CD4-positive, alpha-beta T cell (primary cell): ENCODE measurements at regions not wholly inside any gene's neighbourhood (a gene's known extent, or its start where the extent isn't known, plus 50 kb on each side); places are given as distances from the start of the nearest gene placed in this dataset.

Source experiments
- ATAC-seq: fragments of 200-7000 bp; cut with Tn5 transposase; one replicate; pipeline ENCODE4 v1.10.0; 2022; ENCODE audit warnings: mild to moderate bottlenecking; ENCODE audit not compliant: poor library complexity
- CTCF ChIA-PET: fragments of 350-600 bp; sonication (Branson Sonifier 250); formaldehyde crosslinking; loops from one replicate; lab custom pipeline; 2021; ENCODE audit warnings: antibody characterized with exemption, inconsistent platforms; lab: Charles Lee
- POLR2A ChIA-PET: fragments of 350-600 bp; sonication (Branson Sonifier 250); formaldehyde crosslinking; loops from one replicate; lab custom pipeline; 2021; ENCODE audit warnings: antibody characterized with exemption, inconsistent platforms; lab: Charles Lee
- DNase-seq, 14 experiments: peaks; one replicate each; pipeline ENCODE4 v3.0.0-alpha.2; 2013 to 2020; ENCODE audit warnings: mixed read lengths in 2 of 14
- H3K27ac ChIP-seq, 2 donors: one replicate each; pipeline versions ENCODE4 v1.5.1 to v1.7.0; 2013; ENCODE audit warnings: low read length in 2 of 2, low read depth in 1 of 2, mild to moderate bottlenecking in 1 of 2
- H3K27me3 ChIP-seq, 2 experiments: 1 replicate in 1 of 2; 2 replicates in 1 of 2; pipeline versions ENCODE4 v1.6.1 to v1.7.0; 2013; ENCODE audit warnings: low read length in 2 of 2, control low read depth in 1 of 2, mild to moderate bottlenecking in 1 of 2, moderate library complexity in 1 of 2; ENCODE audit not compliant: insufficient read depth in 2 of 2, control insufficient read depth in 1 of 2
- H3K36me3 ChIP-seq: one replicate; pipeline ENCODE4 v1.6.1; 2013; ENCODE audit warnings: low read length, control low read depth; ENCODE audit not compliant: insufficient read depth
- H3K4me1 ChIP-seq: one replicate; pipeline ENCODE4 v1.6.1; 2013; ENCODE audit warnings: low read length, control low read depth; ENCODE audit not compliant: insufficient read depth
- H3K4me3 ChIP-seq: one replicate; pipeline ENCODE4 v1.5.1; 2013; ENCODE audit warnings: mild to moderate bottlenecking, low read length, moderate library complexity
- H3K9me3 ChIP-seq, 2 experiments: 1 replicate in 1 of 2; 2 replicates in 1 of 2; pipeline versions ENCODE4 v1.6.1 to v1.7.0; 2013; ENCODE audit warnings: low read length in 2 of 2, mild to moderate bottlenecking in 2 of 2, control low read depth in 1 of 2, moderate library complexity in 1 of 2; ENCODE audit not compliant: control insufficient read depth in 1 of 2, insufficient read depth in 1 of 2
- H3K27ac Mint-ChIP-seq: one replicate; pipeline ENCODE4 v1.8.0; 2020; ENCODE audit warnings: mixed read lengths
- H3K27me3 Mint-ChIP-seq: one replicate; pipeline ENCODE4 v1.8.0; 2021; ENCODE audit warnings: mixed read lengths
- H3K36me3 Mint-ChIP-seq: one replicate; pipeline ENCODE4 v1.8.0; 2021; ENCODE audit warnings: low read depth, mixed read lengths
- H3K4me1 Mint-ChIP-seq: one replicate; pipeline ENCODE4 v1.8.0; 2021; ENCODE audit warnings: low read depth, mixed read lengths
- H3K4me3 Mint-ChIP-seq: one replicate; pipeline ENCODE4 v1.8.0; 2020; ENCODE audit warnings: mild to moderate bottlenecking, mixed read lengths
- H3K9me3 Mint-ChIP-seq: one replicate; pipeline ENCODE4 v1.8.0; 2020; ENCODE audit warnings: mixed read lengths
- intact Hi-C, 2 experiments: fragments of 100-400 bp; cut with DNase I in 1 of 2; cut with micrococcal nuclease in 1 of 2; formaldehyde crosslinking; loops; one replicate each; pipeline versions ENCODE4 v1.15.1 to v1.9.0; 2023 to 2025; cut with DNase I, micrococcal nuclease
- TF ChIP-seq, protein P1 (sequence below): fragments of 200-600 bp; IDR thresholded peaks from one replicate; pipeline ENCODE4 v1.8.0; 2022; ENCODE audit warnings: antibody characterized with exemption, mild to moderate bottlenecking

DNA sequence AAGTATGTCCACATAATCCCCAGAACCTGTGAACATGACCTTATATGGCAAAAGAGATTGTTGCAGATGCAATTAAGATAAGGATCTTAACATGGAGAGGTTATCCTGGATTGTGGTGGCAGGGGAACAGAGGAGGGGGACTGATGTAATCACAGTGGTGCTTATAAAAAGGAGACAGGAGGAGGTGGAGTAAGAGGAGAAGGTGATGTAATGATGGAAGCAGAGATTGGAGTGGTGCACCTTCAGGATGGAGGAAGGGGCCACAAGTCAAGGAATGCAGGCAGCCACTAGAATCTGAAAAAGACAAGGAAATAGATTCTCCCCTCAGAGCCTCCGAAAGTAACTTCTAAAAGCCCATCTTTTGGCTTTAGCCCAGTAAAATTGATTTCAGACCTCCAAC, 388.4 kb downstream of the BCOR start:
- POLR2A ChIA-PET: no interaction called here
- Mint-ChIP-seq H3K4me3 (no peak overlapping the region), H3K36me3 (no peaks in the 10 kb centered on the region), H3K27me3 (no peaks in the 10 kb centered on the region), H3K9me3 (no peaks in the 10 kb centered on the region), H3K27ac (no peak overlapping the region), H3K4me1 (no peaks in the 10 kb centered on the region)
- Histone ChIP-seq H3K36me3 (no peaks in the 10 kb centered on the region), H3K27me3 (no peaks in the 10 kb centered on the region), H3K4me1 (no peaks in the 10 kb centered on the region), H3K9me3 (no peaks in the 10 kb centered on the region), H3K4me3 (no peak overlapping the region), H3K27ac (no peak overlapping the region)
- intact Hi-C loops: no loop called here
- no peak for ATAC-seq
- TF ChIP-seq, protein P1, sequence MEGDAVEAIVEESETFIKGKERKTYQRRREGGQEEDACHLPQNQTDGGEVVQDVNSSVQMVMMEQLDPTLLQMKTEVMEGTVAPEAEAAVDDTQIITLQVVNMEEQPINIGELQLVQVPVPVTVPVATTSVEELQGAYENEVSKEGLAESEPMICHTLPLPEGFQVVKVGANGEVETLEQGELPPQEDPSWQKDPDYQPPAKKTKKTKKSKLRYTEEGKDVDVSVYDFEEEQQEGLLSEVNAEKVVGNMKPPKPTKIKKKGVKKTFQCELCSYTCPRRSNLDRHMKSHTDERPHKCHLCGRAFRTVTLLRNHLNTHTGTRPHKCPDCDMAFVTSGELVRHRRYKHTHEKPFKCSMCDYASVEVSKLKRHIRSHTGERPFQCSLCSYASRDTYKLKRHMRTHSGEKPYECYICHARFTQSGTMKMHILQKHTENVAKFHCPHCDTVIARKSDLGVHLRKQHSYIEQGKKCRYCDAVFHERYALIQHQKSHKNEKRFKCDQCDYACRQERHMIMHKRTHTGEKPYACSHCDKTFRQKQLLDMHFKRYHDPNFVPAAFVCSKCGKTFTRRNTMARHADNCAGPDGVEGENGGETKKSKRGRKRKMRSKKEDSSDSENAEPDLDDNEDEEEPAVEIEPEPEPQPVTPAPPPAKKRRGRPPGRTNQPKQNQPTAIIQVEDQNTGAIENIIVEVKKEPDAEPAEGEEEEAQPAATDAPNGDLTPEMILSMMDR: no peak
- no peak for DNase-seq
- CTCF ChIA-PET: no interaction called here

DNA sequence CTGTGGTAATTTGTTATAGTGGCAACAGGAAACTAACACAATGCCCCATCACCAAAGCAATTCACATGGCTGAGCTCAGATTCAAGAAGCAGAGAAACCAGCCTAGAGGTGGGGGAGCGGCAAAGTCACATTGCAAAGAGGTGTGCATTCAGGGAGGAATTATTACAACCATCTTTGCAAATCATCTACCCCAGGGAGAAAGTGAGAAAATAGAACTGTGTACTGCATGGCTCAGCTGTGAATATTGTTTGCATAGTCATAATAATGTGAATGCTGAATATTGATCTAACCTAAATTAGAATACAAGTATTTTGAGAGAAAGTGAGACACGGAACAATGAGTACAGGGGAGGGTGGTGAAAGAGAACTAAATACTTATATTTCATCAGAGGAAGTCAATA, 387.9 kb downstream of the BCOR start:
- no peak overlapping the region for H3K27ac Mint-ChIP-seq
- intact Hi-C loops: no loop called here
- ChIA-PET POLR2A (no interaction called here), CTCF (no interaction called here)
- H3K9me3 ChIP-seq: no peaks in the 10 kb centered on the region
- ATAC-seq (no peak), DNase-seq (no peak)
- no peaks in the 10 kb centered on the region for H3K27me3 ChIP-seq
- TF ChIP-seq, protein P1: no peak
- H3K4me3 Mint-ChIP-seq: no peak overlapping the region
- no peaks in the 10 kb centered on the region for H3K4me1 Mint-ChIP-seq
- H3K36me3 Mint-ChIP-seq: no peaks in the 10 kb centered on the region
- no peak overlapping the region for H3K27ac ChIP-seq
- no peaks in the 10 kb centered on the region for H3K36me3 ChIP-seq
- H3K4me3 ChIP-seq: no peak overlapping the region
- H3K4me1 ChIP-seq: no peaks in the 10 kb centered on the region
- no peaks in the 10 kb centered on the region for H3K27me3 Mint-ChIP-seq
- no peaks in the 10 kb centered on the region for H3K9me3 Mint-ChIP-seq

GRCh38 chrX:39710776-39711175, 387.0 kb downstream of the BCOR start:
- Mint-ChIP-seq H3K4me3 (no peak overlapping the region), H3K9me3 (no peaks in the 10 kb centered on the region), H3K36me3 (no peaks in the 10 kb centered on the region), H3K4me1 (no peaks in the 10 kb centered on the region), H3K27ac (no peak overlapping the region), H3K27me3 (no peaks in the 10 kb centered on the region)
- no peak overlapping the region for H3K4me3 ChIP-seq
- H3K27ac ChIP-seq: no peak overlapping the region
- H3K4me1 ChIP-seq: no peaks in the 10 kb centered on the region
- ChIA-PET POLR2A (no interaction called here), CTCF (no interaction called here)
- TF ChIP-seq, protein P1: no peak
- no peak for DNase-seq
- no peaks in the 10 kb centered on the region for H3K27me3 ChIP-seq
- intact Hi-C loops: no loop called here
- ATAC-seq: no peak
- no peaks in the 10 kb centered on the region for H3K36me3 ChIP-seq
- H3K9me3 ChIP-seq: no peaks in the 10 kb centered on the region
